ENCODE measurements at regions not wholly inside any gene's neighbourhood (a gene's known extent, or its start where the extent isn't known, plus 50 kb on each side); places are given as distances from the start of the nearest gene placed in this dataset.

GRCh38 chr15:69656271-69657030, 203.8 kb downstream of the RPLP1 start:
- H3K27ac ChIP-seq: no peak overlapping the region
- TF ChIP-seq CTCF (IDR thresholded peaks at IDR 0.05) (no peak), ZFX (IDR thresholded peaks at IDR 0.05; ENCODE audit: borderline replicate concordance) (no peak)

- TF ChIP-seq ZFX (IDR thresholded peaks at IDR 0.05; ENCODE audit: borderline replicate concordance) (no peak), CTCF (IDR thresholded peaks at IDR 0.05) (no peak)
- no peak overlapping the region for H3K27ac ChIP-seq
Measured at GRCh38 chr15:69657626-69658025, 205.0 kb downstream of the RPLP1 start.

GRCh38 chr15:69658411-69658945, 205.9 kb downstream of the RPLP1 start:
- no peak overlapping the region for H3K27ac ChIP-seq
- TF ChIP-seq CTCF (IDR thresholded peaks at IDR 0.05) (no peak), ZFX (IDR thresholded peaks at IDR 0.05; ENCODE audit: borderline replicate concordance) (no peak)

- TF ChIP-seq CTCF (IDR thresholded peaks at IDR 0.05) (no peak), ZFX (IDR thresholded peaks at IDR 0.05; ENCODE audit: borderline replicate concordance) (no peak)
- H3K27ac ChIP-seq: no peak overlapping the region
Measured at GRCh38 chr15:69659454-69660050, 206.9 kb downstream of the RPLP1 start.

GRCh38 chr15:69660114-69660513, 207.5 kb downstream of the RPLP1 start:
- TF ChIP-seq CTCF (IDR thresholded peaks at IDR 0.05): no peak
- no peak for TF ChIP-seq ZFX (IDR thresholded peaks at IDR 0.05; ENCODE audit: borderline replicate concordance)
- no peak overlapping the region for H3K27ac ChIP-seq

- TF ChIP-seq ZFX (IDR thresholded peaks at IDR 0.05; ENCODE audit: borderline replicate concordance) (no peak), CTCF (IDR thresholded peaks at IDR 0.05) (no peak)
- no peak overlapping the region for H3K27ac ChIP-seq
Measured at GRCh38 chr15:69660658-69661405, 208.2 kb downstream of the RPLP1 start.

Data from 22Rv1 (cell line).